Neural progenitor cell (in vitro differentiated cells): ENCODE measurements at regions not wholly inside any gene's neighbourhood (a gene's known extent, or its start where the extent isn't known, plus 50 kb on each side); places are given as distances from the start of the nearest gene placed in this dataset.
"Not testable (repeated sequence)": the region's sequence is repeated elsewhere in the genome, so short reads cannot be mapped to it uniquely, and the experiment has no call there.

ENCODE experiments used
- EZH2phosphoT487 ChIP-seq: fragments of 200-600 bp; sonication (generic); IDR thresholded peaks from 2 replicates; pipeline ENCODE4 v1.6.1; 2017; ENCODE audit warnings: antibody characterized with exemption
- TF ChIP-seq, protein P1 (sequence below): fragments of 200-600 bp; sonication (generic); IDR thresholded peaks from 2 replicates; pipeline ENCODE4 v1.5.1; 2017; ENCODE audit warnings: antibody characterized with exemption, mild to moderate bottlenecking

DNA sequence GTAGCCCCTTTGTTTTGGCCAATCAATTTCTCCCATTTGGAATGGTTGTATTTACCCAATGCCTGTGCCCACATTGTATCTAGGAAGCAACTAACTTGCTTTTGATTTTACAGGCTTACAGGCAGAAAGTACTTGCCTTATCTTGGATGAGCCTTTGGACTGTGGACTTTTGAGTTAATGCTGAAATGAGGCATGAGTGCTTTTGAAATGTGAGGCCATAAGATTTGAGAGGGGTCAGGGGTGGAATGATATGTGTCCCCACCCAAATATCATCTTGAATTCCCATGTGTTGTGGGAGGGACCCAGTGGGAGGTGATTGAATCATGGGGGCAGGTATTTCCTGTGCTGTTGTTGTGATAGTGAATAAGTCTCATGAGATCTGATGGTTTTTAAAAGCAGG, 629.4 kb downstream of the RFPL4B start:
- not testable (repeated sequence) for TF ChIP-seq EZH2phosphoT487
- TF ChIP-seq, protein P1, sequence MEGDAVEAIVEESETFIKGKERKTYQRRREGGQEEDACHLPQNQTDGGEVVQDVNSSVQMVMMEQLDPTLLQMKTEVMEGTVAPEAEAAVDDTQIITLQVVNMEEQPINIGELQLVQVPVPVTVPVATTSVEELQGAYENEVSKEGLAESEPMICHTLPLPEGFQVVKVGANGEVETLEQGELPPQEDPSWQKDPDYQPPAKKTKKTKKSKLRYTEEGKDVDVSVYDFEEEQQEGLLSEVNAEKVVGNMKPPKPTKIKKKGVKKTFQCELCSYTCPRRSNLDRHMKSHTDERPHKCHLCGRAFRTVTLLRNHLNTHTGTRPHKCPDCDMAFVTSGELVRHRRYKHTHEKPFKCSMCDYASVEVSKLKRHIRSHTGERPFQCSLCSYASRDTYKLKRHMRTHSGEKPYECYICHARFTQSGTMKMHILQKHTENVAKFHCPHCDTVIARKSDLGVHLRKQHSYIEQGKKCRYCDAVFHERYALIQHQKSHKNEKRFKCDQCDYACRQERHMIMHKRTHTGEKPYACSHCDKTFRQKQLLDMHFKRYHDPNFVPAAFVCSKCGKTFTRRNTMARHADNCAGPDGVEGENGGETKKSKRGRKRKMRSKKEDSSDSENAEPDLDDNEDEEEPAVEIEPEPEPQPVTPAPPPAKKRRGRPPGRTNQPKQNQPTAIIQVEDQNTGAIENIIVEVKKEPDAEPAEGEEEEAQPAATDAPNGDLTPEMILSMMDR = not testable (repeated sequence)
